PC-9 (cell line): ENCODE measurements at regions not wholly inside any gene's neighbourhood (a gene's known extent, or its start where the extent isn't known, plus 50 kb on each side); places are given as distances from the start of the nearest gene placed in this dataset.

Experiments
- BruUV-seq: library from RNA; stranded (reverse); fragments of 400-500 nt; replicated peaks from 2 replicates; lab custom pipeline; 2021; lab: Mats Ljungman, UMichigan
- CTCF ChIA-PET: fragments of 300-600 bp; sonication (Branson Sonifier 250); formaldehyde crosslinking; loops from one replicate; lab custom pipeline; 2022; ENCODE audit warnings: antibody characterized with exemption; lab: Charles Lee
- POLR2A ChIA-PET: fragments of 300-600 bp; sonication (Branson Sonifier 250); formaldehyde crosslinking; loops from one replicate; lab custom pipeline; 2022; ENCODE audit warnings: antibody characterized with exemption; ENCODE audit not compliant: unreplicated experiment; lab: Charles Lee
- DNase-seq, 2 experiments: peaks; one replicate each; pipeline versions ENCODE4 v3.0.0 to v3.0.0-alpha.2; 2015 to 2022; ENCODE audit warnings: mixed read lengths in 1 of 2
- H2AFZ ChIP-seq: fragments of 200-600 bp; sonication (generic); 2 replicates; pipeline ENCODE4 v1.8.1; 2017; ENCODE audit warnings: antibody characterized with exemption
- H3F3A ChIP-seq: fragments of 200-600 bp; sonication (generic); 2 replicates; pipeline ENCODE4 v1.8.1; 2017; ENCODE audit warnings: antibody characterized with exemption, mild to moderate bottlenecking, low read depth; ENCODE audit not compliant: insufficient read depth
- H3K27ac ChIP-seq: fragments of 200-600 bp; sonication (generic); 2 replicates; pipeline ENCODE4 v1.6.1; 2016; ENCODE audit warnings: mixed run types
- H3K27me3 ChIP-seq: fragments of 200-600 bp; sonication (generic); 2 replicates; pipeline ENCODE4 v1.6.1; 2016; ENCODE audit warnings: low read depth, mixed run types; ENCODE audit not compliant: insufficient read depth
- H3K36me3 ChIP-seq: fragments of 200-600 bp; sonication (generic); 2 replicates; pipeline ENCODE4 v1.6.1; 2016; ENCODE audit warnings: low read depth, mixed run types
- H3K4me1 ChIP-seq: fragments of 200-600 bp; sonication (generic); replicated peaks from 2 replicates; pipeline ENCODE4 v1.6.1; 2016; ENCODE audit warnings: mixed run types; ENCODE audit not compliant: insufficient read depth
- H3K4me2 ChIP-seq: fragments of 200-600 bp; sonication (generic); 2 replicates; pipeline ENCODE4 v1.6.1; 2017; ENCODE audit warnings: mixed run types
- H3K4me3 ChIP-seq: fragments of 200-600 bp; sonication (generic); 2 replicates; pipeline ENCODE4 v1.6.1; 2016; ENCODE audit warnings: mixed run types
- H3K79me2 ChIP-seq: fragments of 200-600 bp; sonication (generic); 2 replicates; pipeline ENCODE4 v1.6.1; 2017; ENCODE audit warnings: low read depth, mixed run types
- H3K9me2 ChIP-seq: fragments of 200-600 bp; sonication (generic); 2 replicates; pipeline ENCODE4 v1.8.1; 2017; ENCODE audit warnings: mild to moderate bottlenecking; ENCODE audit not compliant: insufficient read depth
- H3K9me3 ChIP-seq: fragments of 200-600 bp; sonication (generic); 2 replicates; pipeline ENCODE4 v1.8.1; 2016; ENCODE audit warnings: low read depth; ENCODE audit not compliant: insufficient read depth
- H4K20me1 ChIP-seq: fragments of 200-600 bp; sonication (generic); 2 replicates; pipeline ENCODE4 v1.8.1; 2017; ENCODE audit not compliant: insufficient read depth
- CTCF ChIP-seq: fragments of 200-600 bp; sonication (generic); conservative IDR thresholded peaks from 2 replicates; pipeline ENCODE4 v1.6.1; 2017; ENCODE audit warnings: mixed run types, antibody characterized with exemption, mild to moderate bottlenecking, moderate library complexity
- EZH2 ChIP-seq: fragments of 200-600 bp; sonication (generic); IDR thresholded peaks from 2 replicates; pipeline ENCODE4 v1.8.0; 2017; ENCODE audit warnings: antibody characterized with exemption, low read depth
- intact Hi-C: fragments of 100-400 bp; cut with micrococcal nuclease; formaldehyde crosslinking; loops from one replicate; pipeline ENCODE4 v1.10.0; 2022; ENCODE audit not compliant: unreplicated experiment

- no peak overlapping the region for H3K27ac ChIP-seq
- no peaks in the 10 kb centered on the region for H3K36me3 ChIP-seq
- no peaks in the 10 kb centered on the region for H3K79me2 ChIP-seq
- no peaks in the 10 kb centered on the region for H3K9me2 ChIP-seq
- CTCF ChIA-PET = no interaction called here
- POLR2A ChIA-PET = no interaction called here
- no peaks in the 10 kb centered on the region; the same call in 1 of the 2 replicates for H3K9me3 ChIP-seq
- H3K27me3 ChIP-seq = no peaks in the 10 kb centered on the region
- H3K4me1 ChIP-seq = no peaks in the 10 kb centered on the region
- H3K4me2 ChIP-seq = no peak overlapping the region
- no peaks in the 10 kb centered on the region for H4K20me1 ChIP-seq
- no peak overlapping the region for H3K4me3 ChIP-seq
- DNase-seq = no peak
- TF ChIP-seq EZH2 (no peak), CTCF (no peak)
- BruUV-seq = no TSS peak
- intact Hi-C loops = no loop called here
- H2AFZ ChIP-seq = 0 out of 2 replicates have a peak overlapping the region, but pooled peaks have one; percentile 33
- H3F3A ChIP-seq = no peaks in the 10 kb centered on the region
Observed at GRCh38 chr2:187011206-187011832, 162.3 kb upstream of the ZSWIM2 start.

GRCh38 chr2:187009483-187010239 lies 160.7 kb upstream of the ZSWIM2 start:
- Histone ChIP-seq H3K4me1 (no peaks in the 10 kb centered on the region), H3K4me3 (no peak overlapping the region), H3K27me3 (no peaks in the 10 kb centered on the region), H3K27ac (no peak overlapping the region), H3K9me3 (no peaks in the 10 kb centered on the region), H3F3A (no peaks in the 10 kb centered on the region), H3K4me2 (no peak overlapping the region), H3K79me2 (no peaks in the 10 kb centered on the region), H3K9me2 (no peaks in the 10 kb centered on the region), H2AFZ (0 out of 2 replicates have a peak overlapping the region, but pooled peaks have one; percentile 52), H3K36me3 (no peaks in the 10 kb centered on the region), H4K20me1 (no peaks in the 10 kb centered on the region)
- DNase-seq = no peak
- CTCF ChIA-PET = no interaction called here
- TF ChIP-seq CTCF = no peak
- no peak for TF ChIP-seq EZH2
- POLR2A ChIA-PET = no interaction called here
- intact Hi-C loops = no loop called here
- no TSS peak for BruUV-seq

GRCh38 chr2:187008111-187008510 lies 159.1 kb upstream of the ZSWIM2 start:
- no peak for DNase-seq
- BruUV-seq = no TSS peak
- no peaks in the 10 kb centered on the region for H3K79me2 ChIP-seq
- no peak overlapping the region for H3K4me2 ChIP-seq
- H4K20me1 ChIP-seq = no peaks in the 10 kb centered on the region
- H3K9me2 ChIP-seq = no peaks in the 10 kb centered on the region
- no peaks in the 10 kb centered on the region for H3K27me3 ChIP-seq
- H3K4me3 ChIP-seq = no peak overlapping the region
- intact Hi-C loops = no loop called here
- no peak overlapping the region for H3K27ac ChIP-seq
- ChIA-PET POLR2A (no interaction called here), CTCF (no interaction called here)
- no peak for TF ChIP-seq EZH2
- no peak for TF ChIP-seq CTCF
- H3F3A ChIP-seq = no peaks in the 10 kb centered on the region
- no peaks in the 10 kb centered on the region for H3K4me1 ChIP-seq
- H3K9me3 ChIP-seq = no peaks in the 10 kb centered on the region
- no peak overlapping the region for H2AFZ ChIP-seq
- H3K36me3 ChIP-seq = no peaks in the 10 kb centered on the region
